HEK293T (cell line): ENCODE measurements at regions not wholly inside any gene's neighbourhood (a gene's known extent, or its start where the extent isn't known, plus 50 kb on each side); places are given as distances from the start of the nearest gene placed in this dataset.

Experiments used
- CTCF ChIA-PET: fragments of 350-600 bp; formaldehyde crosslinking; extraction: SDS; loops from one replicate; lab custom pipeline; 2021; ENCODE audit warnings: antibody characterized with exemption, inconsistent platforms; lab: Yijun Ruan, JAX
- POLR2A ChIA-PET: fragments of 350-600 bp; formaldehyde crosslinking; extraction: SDS; loops from one replicate; lab custom pipeline; 2020; ENCODE audit warnings: antibody characterized with exemption, inconsistent platforms; lab: Yijun Ruan, JAX
- DNase-seq: peaks from one replicate; pipeline ENCODE4 v3.0.0; 2012; ENCODE audit warnings: mixed read lengths; ENCODE audit errors: extremely low spot score
- ARNT ChIP-seq: fragments of 450-650 bp; IDR thresholded peaks from 2 replicates; pipeline ENCODE4 v1.6.1; 2017; ENCODE audit warnings: mild to moderate bottlenecking
- BHLHE40 ChIP-seq: fragments of 450-650 bp; IDR thresholded peaks from 2 replicates; pipeline ENCODE4 v1.6.1; 2016; ENCODE audit warnings: mild to moderate bottlenecking, moderate library complexity, borderline replicate concordance
- CTBP1 ChIP-seq: fragments of 450-650 bp; IDR thresholded peaks from 2 replicates; pipeline ENCODE4 v1.6.1; 2016; ENCODE audit warnings: borderline replicate concordance
- ELF4 ChIP-seq: fragments of 450-650 bp; IDR thresholded peaks from 2 replicates; pipeline ENCODE4 v1.6.1; 2017; ENCODE audit warnings: antibody characterized with exemption
- FOXA1 ChIP-seq: fragments of 450-650 bp; IDR thresholded peaks from 2 replicates; pipeline ENCODE4 v1.6.1; 2016; ENCODE audit warnings: mild to moderate bottlenecking
- FOXK2 ChIP-seq: fragments of 450-650 bp; IDR thresholded peaks from 2 replicates; pipeline ENCODE4 v1.6.1; 2016; ENCODE audit warnings: mild to moderate bottlenecking
- FOXM1 ChIP-seq: fragments of 450-650 bp; IDR thresholded peaks from 2 replicates; pipeline ENCODE4 v1.6.1; 2017; ENCODE audit warnings: mild to moderate bottlenecking, borderline replicate concordance
- HDGF ChIP-seq: fragments of 450-650 bp; IDR thresholded peaks from 2 replicates; pipeline ENCODE4 v1.6.1; 2017; ENCODE audit warnings: antibody characterized with exemption, borderline replicate concordance
- L3MBTL2 ChIP-seq: fragments of 450-650 bp; conservative IDR thresholded peaks from 2 replicates; pipeline ENCODE4 v1.6.1; 2016; ENCODE audit warnings: mild to moderate bottlenecking
- LEF1 ChIP-seq: fragments of 450-650 bp; IDR thresholded peaks from 2 replicates; pipeline ENCODE4 v1.6.1; 2017; ENCODE audit warnings: mild to moderate bottlenecking, borderline replicate concordance
- NFRKB ChIP-seq: fragments of 450-650 bp; IDR thresholded peaks from 2 replicates; pipeline ENCODE4 v1.6.1; 2016; ENCODE audit warnings: mild to moderate bottlenecking, moderate library complexity
- PKNOX1 ChIP-seq: fragments of 450-650 bp; IDR thresholded peaks from 2 replicates; pipeline ENCODE4 v1.6.1; 2016
- SP1 ChIP-seq: fragments of 450-650 bp; IDR thresholded peaks from 2 replicates; pipeline ENCODE4 v1.6.1; 2017
- SUZ12 ChIP-seq: fragments of 450-650 bp; IDR thresholded peaks from 2 replicates; pipeline ENCODE4 v1.6.1; 2016; ENCODE audit warnings: mild to moderate bottlenecking
- TARDBP ChIP-seq: fragments of 450-650 bp; IDR thresholded peaks from 2 replicates; pipeline ENCODE4 v1.6.1; 2016
- ZNF384 ChIP-seq: fragments of 450-650 bp; IDR thresholded peaks from 2 replicates; pipeline ENCODE4 v1.6.1; 2016

- no peak for DNase-seq
- ChIA-PET CTCF (no interaction called here), POLR2A (no interaction called here)
- TF ChIP-seq L3MBTL2 (no peak), FOXK2 (no peak), ELF4 (no peak)
These were observed 239.0 kb downstream of the INHBA start for GRCh38 chr7:41463770-41464470.

- DNase-seq, result no peak
- ChIA-PET POLR2A (no interaction called here), CTCF (no interaction called here)
- TF ChIP-seq CTBP1 (no peak), PKNOX1 (no peak), NFRKB (no peak), FOXM1 (no peak), ARNT (no peak), SUZ12 (no peak), FOXA1 (no peak), SP1 (no peak), TARDBP (no peak), ELF4 (no peak), ZNF384 (no peak), BHLHE40 (no peak), FOXK2 (no peak), HDGF (no peak), L3MBTL2 (no peak), LEF1 (no peak)
These were observed 243.1 kb downstream of the INHBA start for GRCh38 chr7:41459623-41460261.

GRCh38 chr7:41459183-41459582 lies 243.7 kb downstream of the INHBA start:
- no peak for TF ChIP-seq TARDBP
- TF ChIP-seq L3MBTL2, result no peak
- no peak for TF ChIP-seq ELF4
- no peak for TF ChIP-seq ARNT
- no peak for TF ChIP-seq HDGF
- no peak for TF ChIP-seq LEF1
- no peak for TF ChIP-seq FOXM1
- TF ChIP-seq FOXK2, result no peak
- no peak for TF ChIP-seq ZNF384
- no peak for TF ChIP-seq BHLHE40
- no peak for TF ChIP-seq PKNOX1
- TF ChIP-seq SP1, result no peak
- no peak for TF ChIP-seq FOXA1
- TF ChIP-seq CTBP1, result no peak
- no peak for TF ChIP-seq SUZ12
- no peak for TF ChIP-seq NFRKB
- ChIA-PET POLR2A (no interaction called here), CTCF (no interaction called here)
- DNase-seq, result no peak

GRCh38 chr7:41457832-41458437 lies 245.0 kb downstream of the INHBA start:
- DNase-seq, result no peak
- POLR2A ChIA-PET, result no interaction called here
- CTCF ChIA-PET, result no interaction called here
- no peak for TF ChIP-seq NFRKB
- no peak for TF ChIP-seq LEF1
- TF ChIP-seq ARNT, result no peak
- no peak for TF ChIP-seq HDGF
- no peak for TF ChIP-seq SP1
- no peak for TF ChIP-seq L3MBTL2
- no peak for TF ChIP-seq PKNOX1
- TF ChIP-seq BHLHE40, result no peak
- no peak for TF ChIP-seq FOXK2
- TF ChIP-seq CTBP1, result no peak
- TF ChIP-seq TARDBP, result no peak
- no peak for TF ChIP-seq FOXA1
- no peak for TF ChIP-seq FOXM1
- TF ChIP-seq ELF4, result no peak
- TF ChIP-seq SUZ12, result no peak
- TF ChIP-seq ZNF384, result no peak

- TF ChIP-seq PKNOX1 (no peak), NFRKB (no peak), FOXA1 (no peak), FOXK2 (no peak), SUZ12 (no peak), ZNF384 (no peak), ARNT (no peak), FOXM1 (no peak), ELF4 (no peak), SP1 (no peak), LEF1 (no peak), TARDBP (no peak), HDGF (no peak), CTBP1 (no peak), L3MBTL2 (no peak), BHLHE40 (no peak)
- CTCF ChIA-PET, result no interaction called here
- POLR2A ChIA-PET, result no interaction called here
- no peak for DNase-seq
These were observed 251.1 kb downstream of the INHBA start for GRCh38 chr7:41451826-41452225.
